Brain pericyte (primary cell): ENCODE measurements at regions not wholly inside any gene's neighbourhood (a gene's known extent, or its start where the extent isn't known, plus 50 kb on each side); places are given as distances from the start of the nearest gene placed in this dataset.

ENCODE experiments used
- DNase-seq: peaks from one replicate; pipeline ENCODE4 v3.0.0-alpha.2; 2012; ENCODE audit warnings: low read depth, low spot score

DNA sequence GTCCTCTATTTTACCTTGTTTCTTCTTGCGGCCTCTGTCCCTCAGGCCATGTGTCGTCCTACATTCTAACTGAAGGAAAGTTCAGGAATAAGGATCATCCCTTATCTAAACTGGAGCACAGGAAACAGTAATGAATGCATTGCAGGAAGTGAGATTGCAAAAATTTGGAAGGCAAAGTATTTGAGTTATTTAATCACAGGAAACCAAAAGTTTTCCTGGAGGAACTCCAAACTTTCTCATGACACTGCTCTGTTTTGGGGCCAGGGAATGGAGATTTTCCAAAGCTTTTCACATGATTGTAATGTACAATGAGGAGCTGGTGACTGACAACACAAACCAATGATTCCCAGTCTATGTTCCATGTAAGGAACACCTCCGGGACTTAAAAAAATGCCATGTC is 57.8 kb upstream of the PLSCR4 start:
- no peak for DNase-seq

DNA sequence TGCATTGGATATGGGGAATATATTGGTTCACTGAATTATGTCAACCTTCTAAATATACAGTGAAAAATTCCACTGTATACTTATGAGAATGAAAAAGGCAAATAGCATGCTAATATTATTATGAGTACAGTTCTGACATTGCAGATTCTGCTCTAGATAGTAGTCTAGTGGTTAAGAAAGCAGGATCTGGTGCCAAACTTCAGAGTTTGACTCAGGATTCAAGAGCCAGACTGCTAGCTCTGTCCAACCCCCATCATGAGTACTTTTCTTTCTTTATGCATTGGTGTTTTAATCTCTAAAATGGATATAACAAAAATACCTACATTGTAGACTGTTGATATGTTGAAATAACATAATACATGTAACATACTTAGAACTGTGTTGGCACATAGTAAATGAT is 57.3 kb upstream of the PLSCR4 start:
- DNase-seq = no peak

DNA sequence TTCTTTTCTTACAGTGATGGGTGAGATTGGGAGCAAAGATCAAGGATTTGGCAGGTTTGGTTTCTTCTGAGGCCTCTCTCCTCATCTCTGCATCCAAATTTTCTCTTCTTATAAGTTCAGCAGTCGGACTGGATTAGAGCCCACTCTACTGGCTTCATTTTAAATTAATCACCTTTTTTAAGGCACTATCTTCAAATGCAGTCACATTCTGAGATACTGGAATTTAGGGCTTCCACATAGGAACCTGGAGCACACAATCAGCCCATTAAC is 56.5 kb upstream of the PLSCR4 start:
- no peak for DNase-seq

DNA sequence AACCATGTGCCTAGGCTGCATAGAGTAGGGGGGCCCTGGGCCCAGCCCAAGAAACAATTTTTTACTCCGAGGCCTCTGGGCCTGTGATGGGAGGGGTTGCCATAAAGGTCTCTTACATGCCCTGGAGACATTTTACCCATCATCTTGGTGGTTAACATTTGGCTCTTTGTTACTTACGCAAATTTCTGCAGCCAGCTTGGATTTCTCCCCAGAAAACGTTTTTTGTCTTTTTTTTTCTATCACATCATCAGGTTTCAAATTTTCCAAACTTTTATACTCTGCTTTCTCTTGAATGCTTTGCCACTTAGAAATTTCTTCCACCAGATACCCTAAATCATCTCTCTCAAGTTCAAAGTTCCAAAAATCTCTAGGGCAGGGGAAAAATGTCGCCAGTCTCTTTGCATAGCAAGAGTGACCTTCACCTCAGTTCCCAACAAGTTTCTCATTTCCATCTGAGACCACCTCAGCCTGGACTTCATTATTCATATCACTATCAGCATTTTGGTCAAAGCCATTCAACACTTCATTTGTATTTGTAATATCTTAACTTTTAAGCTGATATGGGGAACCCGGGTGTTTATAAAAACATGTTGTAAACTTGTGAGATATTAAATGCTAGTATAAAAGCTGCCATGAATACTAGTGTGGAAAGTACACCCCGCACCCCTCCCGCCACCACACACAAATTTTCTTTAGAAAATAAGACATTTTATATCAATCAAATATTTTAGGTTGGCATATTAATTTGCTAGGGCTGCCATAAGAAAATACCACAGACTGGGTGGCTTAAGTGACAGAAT is 56.0 kb upstream of the PLSCR4 start:
- DNase-seq = no peak

DNA sequence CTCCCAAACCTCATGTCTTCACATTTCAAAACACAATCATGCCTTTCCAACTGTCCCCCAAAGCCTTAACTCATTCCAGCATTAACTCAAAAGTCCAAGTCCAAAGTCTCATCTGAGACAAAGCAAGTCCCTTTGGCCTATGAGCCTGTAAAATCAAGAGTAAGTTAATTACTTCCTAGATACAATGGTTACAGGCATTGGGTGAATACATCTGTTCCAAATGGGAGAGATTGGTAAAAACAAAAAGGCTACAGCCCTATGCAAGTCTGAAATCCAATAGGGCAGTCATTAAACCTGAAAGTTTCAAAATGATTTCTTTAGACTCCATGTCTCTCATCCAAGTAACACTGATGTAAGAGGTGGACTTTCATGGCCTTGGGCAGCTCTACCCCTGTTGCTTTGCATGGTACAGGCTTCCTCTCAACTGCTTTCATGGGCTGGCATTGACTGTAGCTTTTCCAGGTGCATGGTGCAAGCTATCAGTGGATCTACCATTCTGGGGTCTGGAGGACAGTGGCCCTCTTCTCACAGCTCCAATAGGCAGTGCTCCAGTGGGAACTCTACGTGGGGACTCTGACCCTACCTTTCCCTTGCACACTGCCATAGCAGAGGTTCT is 55.0 kb upstream of the PLSCR4 start:
- no peak for DNase-seq

DNA sequence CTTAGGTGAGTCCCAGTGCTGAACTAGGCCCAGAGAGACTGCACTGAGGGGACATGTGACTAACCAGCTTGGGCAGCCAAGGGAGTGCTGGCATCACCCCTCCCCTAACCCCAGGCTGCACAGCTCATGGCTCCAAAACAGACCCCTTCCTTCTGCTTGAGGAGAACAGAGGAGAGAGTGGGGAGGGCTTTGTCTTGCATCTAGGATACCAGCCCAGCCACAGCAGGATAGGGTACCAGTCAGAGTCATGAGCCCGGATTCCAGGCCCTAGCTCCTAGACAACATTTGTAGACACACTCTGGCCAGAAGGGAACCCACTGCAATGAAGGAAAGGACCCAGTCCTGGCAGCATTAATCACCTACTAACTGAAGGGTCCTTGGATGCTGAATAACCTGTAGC is 49.9 kb upstream of the PLSCR4 start:
- DNase-seq = no peak
